ENCODE measurements at regions not wholly inside any gene's neighbourhood (a gene's known extent, or its start where the extent isn't known, plus 50 kb on each side); places are given as distances from the start of the nearest gene placed in this dataset.

GRCh38 chr6:92617721-92618120, 801.6 kb downstream of the EPHA7 start:
- DNase-seq (ENCODE audit: low spot score) = no peak
- TF ChIP-seq CTCF (IDR thresholded peaks at IDR 0.05; ENCODE audit: borderline replicate concordance, control extremely low read depth, extremely low read depth, insufficient read depth, missing control alignments) = no peak
- in situ Hi-C loops (cut with MboI; ENCODE audit: low sequenced_read_pairs, unreplicated experiment) = no loop called here

GRCh38 chr6:92608751-92609150, 810.6 kb downstream of the EPHA7 start:
- no peak for TF ChIP-seq CTCF (IDR thresholded peaks at IDR 0.05; ENCODE audit: borderline replicate concordance, control extremely low read depth, extremely low read depth, insufficient read depth, missing control alignments)
- in situ Hi-C loops (cut with MboI; ENCODE audit: low sequenced_read_pairs, unreplicated experiment) = no loop called here
- DNase-seq (ENCODE audit: low spot score) = no peak

GRCh38 chr6:92593201-92593600, 826.2 kb downstream of the EPHA7 start:
- TF ChIP-seq CTCF (IDR thresholded peaks at IDR 0.05; ENCODE audit: borderline replicate concordance, control extremely low read depth, extremely low read depth, insufficient read depth, missing control alignments) = no peak
- DNase-seq (ENCODE audit: low spot score) = no peak
- in situ Hi-C loops (cut with MboI; ENCODE audit: low sequenced_read_pairs, unreplicated experiment) = no loop called here

GRCh38 chr6:92589996-92590395, 829.4 kb downstream of the EPHA7 start:
- in situ Hi-C loops (cut with MboI; ENCODE audit: low sequenced_read_pairs, unreplicated experiment) = no loop called here
- no peak for DNase-seq (ENCODE audit: low spot score)
- TF ChIP-seq CTCF (IDR thresholded peaks at IDR 0.05; ENCODE audit: borderline replicate concordance, control extremely low read depth, extremely low read depth, insufficient read depth, missing control alignments) = no peak

- TF ChIP-seq CTCF (IDR thresholded peaks at IDR 0.05; ENCODE audit: borderline replicate concordance, control extremely low read depth, extremely low read depth, insufficient read depth, missing control alignments) = no peak
- no peak for DNase-seq (ENCODE audit: low spot score)
These were observed 831.2 kb downstream of the EPHA7 start for GRCh38 chr6:92588148-92588547.

GRCh38 chr6:92587525-92587924, 831.8 kb downstream of the EPHA7 start:
- no peak for TF ChIP-seq CTCF (IDR thresholded peaks at IDR 0.05; ENCODE audit: borderline replicate concordance, control extremely low read depth, extremely low read depth, insufficient read depth, missing control alignments)
- in situ Hi-C loops (cut with MboI; ENCODE audit: low sequenced_read_pairs, unreplicated experiment) = no loop called here
- no peak for DNase-seq (ENCODE audit: low spot score)

More at GRCh38 chr6:92588148-92588547, 831.2 kb downstream of the EPHA7 start:
- in situ Hi-C loops (cut with MboI; ENCODE audit: low sequenced_read_pairs, unreplicated experiment) = no loop called here

Data from GM13976 (cell line).